HG02678 (cell line): ENCODE measurements at regions not wholly inside any gene's neighbourhood (a gene's known extent, or its start where the extent isn't known, plus 50 kb on each side); places are given as distances from the start of the nearest gene placed in this dataset.
"Not testable (repeated sequence)": the region's sequence is repeated elsewhere in the genome, so short reads cannot be mapped to it uniquely, and the experiment has no call there.

Experiments
- ATAC-seq: cut with Tn5 transposase; IDR thresholded peaks from one replicate; pipeline ENCODE4 v1.9.1; 2021; ENCODE audit warnings: mild to moderate bottlenecking, moderate library complexity; ENCODE audit not compliant: unreplicated experiment

- ATAC-seq, result no peak
Measured at GRCh38 chr5:75002271-75002670, 50.1 kb downstream of the GCNT4 start.

GRCh38 chr5:74995926-74996325 lies 56.4 kb downstream of the GCNT4 start:
- ATAC-seq, result no peak

- no peak for ATAC-seq
Measured at GRCh38 chr5:74994826-74995225, 57.5 kb downstream of the GCNT4 start.

- no peak for ATAC-seq
Measured at GRCh38 chr5:74993743-74994142, 58.6 kb downstream of the GCNT4 start.

GRCh38 chr5:74992791-74993190 lies 59.6 kb downstream of the GCNT4 start:
- no peak for ATAC-seq

GRCh38 chr5:74991522-74991921 lies 60.8 kb downstream of the GCNT4 start:
- ATAC-seq, result no peak

- ATAC-seq, result no peak
Measured at GRCh38 chr5:74990194-74990593, 62.2 kb downstream of the GCNT4 start.

GRCh38 chr5:74988273-74988983 lies 63.9 kb downstream of the GCNT4 start:
- no peak for ATAC-seq

- no peak for ATAC-seq
Measured at GRCh38 chr5:74978345-74978744, 74.0 kb downstream of the GCNT4 start.

- ATAC-seq, result no peak
Measured at GRCh38 chr5:74977471-74977870, 74.9 kb downstream of the GCNT4 start.

- ATAC-seq, result no peak
Measured at GRCh38 chr5:74976651-74977050, 75.7 kb downstream of the GCNT4 start.

GRCh38 chr5:74975582-74975981 lies 76.8 kb downstream of the GCNT4 start:
- no peak for ATAC-seq

- ATAC-seq, result no peak
Measured at GRCh38 chr5:74974451-74975091, 77.8 kb downstream of the GCNT4 start.

- ATAC-seq, result no peak
Measured at GRCh38 chr5:74973694-74974093, 78.7 kb downstream of the GCNT4 start.

- ATAC-seq, result no peak
Measured at GRCh38 chr5:74971947-74972460, 80.4 kb downstream of the GCNT4 start.

- not testable (repeated sequence) for ATAC-seq
Measured at GRCh38 chr5:74970891-74971290, 81.5 kb downstream of the GCNT4 start.

- ATAC-seq, result no peak
Measured at GRCh38 chr5:74969726-74970125, 82.6 kb downstream of the GCNT4 start.

- no peak for ATAC-seq
Measured at GRCh38 chr5:74966141-74967026, 86.0 kb downstream of the GCNT4 start.

GRCh38 chr5:74963407-74963806 lies 89.0 kb downstream of the GCNT4 start:
- no peak for ATAC-seq

GRCh38 chr5:74957906-74958305 lies 91.7 kb upstream of the FAM169A start:
- ATAC-seq, result no peak

- ATAC-seq, result no peak
Measured at GRCh38 chr5:74957029-74957784, 91.0 kb upstream of the FAM169A start.
